Large intestine (tissue), 3 donors: ENCODE measurements at regions not wholly inside any gene's neighbourhood (a gene's known extent, or its start where the extent isn't known, plus 50 kb on each side); places are given as distances from the start of the nearest gene placed in this dataset.

Source experiments
- DNase-seq, 2 donors: peaks; one replicate each; pipeline versions ENCODE4 v3.0.0 to v3.0.0-alpha.2; 2013
- H3K27ac ChIP-seq: one replicate; pipeline ENCODE4 v1.5.1; 2013; ENCODE audit warnings: low read length
- H3K27me3 ChIP-seq: 2 replicates; pipeline ENCODE4 v1.6.1; 2013; ENCODE audit warnings: low read length; ENCODE audit not compliant: control insufficient read depth, insufficient read depth
- H3K36me3 ChIP-seq: 2 replicates; pipeline ENCODE4 v1.6.1; 2013; ENCODE audit warnings: low read length; ENCODE audit not compliant: control insufficient read depth, insufficient read depth
- H3K4me1 ChIP-seq: one replicate; pipeline ENCODE4 v1.6.1; 2013; ENCODE audit warnings: low read length; ENCODE audit not compliant: control insufficient read depth, insufficient read depth
- H3K4me3 ChIP-seq: one replicate; pipeline ENCODE4 v1.5.1; 2013; ENCODE audit warnings: low read length
- H3K9me3 ChIP-seq: one replicate; pipeline ENCODE4 v1.6.1; 2013; ENCODE audit warnings: mild to moderate bottlenecking, low read depth, low read length, moderate library complexity; ENCODE audit not compliant: control insufficient read depth
- WGBS: methylation state at CpG from one replicate; pipeline ENCODE4 v1.1.5; 2013; ENCODE audit warnings: low lambda C conversion rate; ENCODE audit not compliant: insufficient coverage; 5-methylcytosine and 5-hydroxymethylcytosine counted together

DNA sequence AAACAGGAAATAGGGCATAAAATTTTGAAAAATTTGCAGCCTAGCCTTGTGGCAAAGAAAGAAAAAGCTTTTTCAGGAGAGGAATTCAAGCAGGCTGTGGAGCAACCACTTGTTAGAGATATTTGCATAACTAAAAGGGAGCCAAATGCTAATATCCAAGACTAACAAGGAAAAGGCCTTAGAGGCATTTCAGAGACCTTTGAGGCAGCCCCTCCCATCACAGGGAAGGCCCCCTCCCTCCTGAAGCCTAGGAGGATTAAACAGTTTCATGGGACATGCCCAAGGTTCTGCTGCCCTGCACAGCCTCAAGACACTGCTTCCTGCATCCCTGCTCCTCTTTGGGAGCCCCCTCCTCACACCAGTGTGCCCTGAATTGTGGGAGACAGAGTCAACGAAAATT is 275.4 kb upstream of the SFRP2 start:
- no CpG with 5 or more reads among the region's 1 CpG for WGBS
- Histone ChIP-seq H3K4me3 (no peak overlapping the region), H3K27me3 (no peaks in the 10 kb centered on the region), H3K9me3 (no peaks in the 10 kb centered on the region), H3K27ac (no peak overlapping the region), H3K36me3 (no peaks in the 10 kb centered on the region), H3K4me1 (no peaks in the 10 kb centered on the region)
- DNase-seq = no peak

DNA sequence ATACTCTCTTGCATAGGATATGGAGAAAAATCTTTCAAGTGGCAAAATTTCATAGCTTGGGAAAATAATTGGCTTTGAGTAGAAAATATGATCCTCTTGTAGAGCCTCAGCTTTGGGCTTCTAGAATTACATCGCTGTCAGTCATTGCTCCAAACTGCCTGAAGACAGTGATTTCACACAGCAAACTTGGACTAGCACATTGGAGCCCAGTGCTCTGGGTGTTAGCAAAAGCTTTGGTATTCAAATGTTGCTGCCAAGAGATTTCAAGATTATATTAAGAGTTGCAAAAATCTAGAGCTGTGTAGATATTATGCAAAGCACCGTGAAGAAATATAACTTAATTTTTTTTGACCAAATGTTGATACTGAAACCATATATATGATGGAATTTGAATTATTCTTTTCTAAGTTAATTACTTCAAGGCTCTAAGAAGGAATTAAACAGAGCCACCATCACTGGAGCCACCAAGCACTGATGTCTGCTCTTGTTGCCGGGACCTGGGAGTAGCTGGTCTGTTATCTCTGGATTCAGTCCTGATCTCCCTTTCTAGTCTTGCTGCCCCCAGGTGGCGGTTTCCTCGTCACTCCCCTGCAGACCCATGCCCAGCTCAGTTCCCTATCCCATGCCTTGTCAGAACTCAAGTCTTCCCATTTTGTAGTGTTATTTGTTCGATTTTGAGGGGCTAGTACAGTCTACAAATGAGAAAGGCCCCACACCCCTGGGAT is 260.7 kb upstream of the SFRP2 start:
- no peaks in the 10 kb centered on the region for H3K4me1 ChIP-seq
- no peak overlapping the region for H3K27ac ChIP-seq
- no peaks in the 10 kb centered on the region for H3K9me3 ChIP-seq
- H3K4me3 ChIP-seq = no peak overlapping the region
- WGBS = 100% methylated on average over 2 of the region's 6 CpGs
- H3K36me3 ChIP-seq = no peaks in the 10 kb centered on the region
- H3K27me3 ChIP-seq = no peaks in the 10 kb centered on the region
- DNase-seq = no peak

DNA sequence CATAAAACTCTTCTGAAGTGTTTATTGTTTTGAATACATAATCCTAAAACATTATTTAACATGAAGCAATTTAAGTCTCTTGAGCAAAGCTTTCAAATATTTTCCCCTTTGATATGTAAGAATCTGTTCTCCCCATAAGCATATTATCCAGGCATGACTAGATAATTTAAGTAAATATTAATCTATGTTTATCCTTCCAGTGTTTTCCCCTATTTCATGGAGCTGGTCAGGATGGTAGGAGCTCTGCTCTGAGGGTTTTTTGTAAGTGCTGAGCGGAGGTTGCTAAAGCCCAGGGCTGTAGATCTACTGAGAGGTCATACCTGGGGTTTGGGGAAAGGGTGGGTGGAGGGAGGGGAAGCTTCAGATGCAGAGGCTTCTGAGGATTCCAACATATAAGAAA is 258.9 kb upstream of the SFRP2 start:
- no peak for DNase-seq
- no peaks in the 10 kb centered on the region for H3K9me3 ChIP-seq
- no peak overlapping the region for H3K4me3 ChIP-seq
- no peaks in the 10 kb centered on the region for H3K27me3 ChIP-seq
- no peaks in the 10 kb centered on the region for H3K4me1 ChIP-seq
- no CpG with 5 or more reads among the region's 1 CpG for WGBS
- H3K36me3 ChIP-seq = no peaks in the 10 kb centered on the region
- H3K27ac ChIP-seq = no peak overlapping the region

DNA sequence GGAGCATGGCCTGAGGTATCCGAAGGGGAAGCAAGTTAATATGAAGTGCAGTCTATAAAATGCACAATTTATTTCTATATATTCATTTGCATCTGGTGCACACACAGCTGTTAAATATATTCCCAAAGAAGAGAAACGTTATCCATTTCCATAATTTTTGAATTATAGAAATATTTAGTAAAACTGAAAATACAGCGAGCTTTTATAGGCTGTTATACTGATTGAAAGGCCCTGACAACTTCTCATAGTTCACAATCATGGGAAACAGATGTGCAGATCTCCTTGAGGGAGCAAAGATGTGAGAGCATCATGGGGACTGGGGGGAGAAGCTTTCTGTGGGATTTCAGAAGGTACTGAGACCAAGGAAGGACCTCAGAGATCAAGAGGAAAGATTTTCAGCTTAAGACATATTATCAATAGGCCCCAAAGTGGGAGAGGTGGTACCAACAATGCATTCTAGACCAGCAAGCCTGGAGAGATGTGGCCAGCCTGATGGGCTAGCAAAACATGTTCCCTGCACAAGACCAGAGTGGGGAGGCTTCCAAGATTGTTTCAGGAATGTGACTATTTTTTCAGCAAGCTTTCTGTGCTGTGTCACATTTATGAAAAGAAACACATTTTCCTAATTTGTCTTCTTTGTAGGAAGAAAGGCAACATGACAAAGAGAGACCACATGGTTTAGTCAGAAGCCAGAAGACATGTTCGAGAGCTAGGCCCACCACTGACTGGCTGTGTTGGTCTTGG is 256.0 kb upstream of the SFRP2 start:
- H3K27me3 ChIP-seq = no peaks in the 10 kb centered on the region
- no peak overlapping the region for H3K4me3 ChIP-seq
- no peaks in the 10 kb centered on the region for H3K9me3 ChIP-seq
- H3K4me1 ChIP-seq = no peaks in the 10 kb centered on the region
- H3K36me3 ChIP-seq = no peaks in the 10 kb centered on the region
- 100% methylated on average over 3 of the region's 4 CpGs for WGBS
- DNase-seq = no peak
- H3K27ac ChIP-seq = no peak overlapping the region

DNA sequence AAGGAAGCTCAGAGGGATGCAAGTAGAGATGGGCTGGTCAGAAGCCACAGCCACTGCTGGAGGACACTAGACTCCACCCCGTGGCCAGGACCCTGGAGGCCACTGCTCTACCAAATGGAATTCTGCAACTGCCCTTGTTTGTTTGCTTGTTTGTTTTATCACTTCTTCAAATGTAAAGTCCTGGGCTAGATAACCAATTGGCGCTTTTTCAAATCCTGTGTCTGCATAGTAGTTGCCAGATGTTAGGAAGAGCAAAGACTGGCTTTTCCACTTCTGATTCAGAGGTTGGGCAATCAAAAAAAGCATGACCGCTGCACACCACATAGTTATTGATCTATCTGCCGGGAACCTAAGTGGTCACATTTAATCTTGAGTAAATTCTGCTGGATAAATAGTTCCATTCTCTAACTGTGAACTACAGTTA is 255.2 kb upstream of the SFRP2 start:
- Histone ChIP-seq H3K4me1 (no peaks in the 10 kb centered on the region), H3K36me3 (no peaks in the 10 kb centered on the region), H3K27me3 (no peaks in the 10 kb centered on the region), H3K27ac (no peak overlapping the region), H3K9me3 (no peaks in the 10 kb centered on the region), H3K4me3 (no peak overlapping the region)
- DNase-seq = no peak
- WGBS = no CpG with 5 or more reads among the region's 4 CpGs

DNA sequence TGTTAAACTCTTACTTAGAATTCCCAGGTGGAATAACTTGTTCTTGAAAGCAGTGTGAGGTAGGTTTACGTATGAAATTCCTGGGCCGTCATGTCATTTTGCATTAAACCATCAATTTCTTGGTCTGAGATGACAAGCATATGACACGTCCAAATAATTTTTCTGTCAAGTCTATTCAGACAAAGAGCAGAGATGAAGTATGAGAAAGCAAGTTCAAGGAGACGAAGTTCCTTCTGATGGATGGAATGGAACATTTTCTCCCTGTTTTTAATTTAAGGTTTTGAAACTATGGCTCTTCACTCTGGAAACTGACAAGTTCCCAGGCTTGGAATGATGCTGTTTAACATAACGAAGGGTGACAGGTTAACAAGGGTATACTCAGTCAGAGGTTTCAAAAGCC is 252.8 kb upstream of the SFRP2 start:
- Histone ChIP-seq H3K4me3 (no peak overlapping the region), H3K36me3 (no peaks in the 10 kb centered on the region), H3K4me1 (no peaks in the 10 kb centered on the region), H3K27ac (no peak overlapping the region), H3K27me3 (no peaks in the 10 kb centered on the region), H3K9me3 (no peaks in the 10 kb centered on the region)
- 100% methylated on average over 2 of the region's 5 CpGs for WGBS
- no peak for DNase-seq

DNA sequence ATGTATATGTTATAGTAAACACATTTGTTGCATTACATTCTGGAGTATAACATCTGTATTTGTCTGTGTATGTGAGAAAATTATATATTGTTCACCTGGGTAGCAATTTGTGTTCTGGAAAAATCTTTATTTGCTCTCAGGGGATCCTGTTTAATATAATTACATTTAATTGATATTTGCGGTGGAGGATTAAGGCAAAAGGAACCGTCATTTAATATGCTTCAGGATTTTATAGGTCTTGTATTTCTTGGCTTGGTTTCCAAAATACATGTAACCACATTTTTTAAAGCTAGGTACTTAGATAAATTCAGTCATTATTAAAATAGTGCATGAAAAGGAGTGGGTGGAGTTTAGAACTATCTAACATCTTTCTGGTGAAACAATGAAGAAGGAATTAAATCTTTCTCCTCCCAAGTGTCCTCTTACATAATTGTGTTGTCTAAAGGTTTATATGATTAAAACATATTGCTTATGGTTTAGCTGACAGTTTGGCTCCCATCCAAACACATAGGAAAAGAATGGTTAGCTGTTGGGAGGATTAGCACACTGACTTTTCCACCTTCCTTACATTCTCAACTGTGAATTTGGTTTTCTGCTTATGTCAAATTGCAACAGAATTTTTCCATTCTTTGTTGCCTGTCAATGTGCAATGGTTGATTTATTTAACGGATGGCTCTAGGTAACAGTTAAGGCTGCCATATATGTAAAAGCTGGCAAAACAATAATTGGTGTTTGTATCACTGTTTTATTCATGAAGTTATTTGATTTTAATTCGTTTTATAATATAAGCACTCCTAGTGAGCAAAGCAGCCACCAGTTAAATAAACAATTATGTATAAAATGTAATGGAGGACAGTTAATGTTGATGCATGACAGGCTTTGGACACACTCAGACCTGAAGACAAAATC is 250.8 kb upstream of the SFRP2 start:
- no peak for DNase-seq
- no peaks in the 10 kb centered on the region for H3K4me1 ChIP-seq
- no peak overlapping the region for H3K27ac ChIP-seq
- H3K4me3 ChIP-seq = no peak overlapping the region
- H3K27me3 ChIP-seq = no peaks in the 10 kb centered on the region
- WGBS = no CpG with 5 or more reads among the region's 4 CpGs
- no peaks in the 10 kb centered on the region for H3K36me3 ChIP-seq
- no peaks in the 10 kb centered on the region for H3K9me3 ChIP-seq

DNA sequence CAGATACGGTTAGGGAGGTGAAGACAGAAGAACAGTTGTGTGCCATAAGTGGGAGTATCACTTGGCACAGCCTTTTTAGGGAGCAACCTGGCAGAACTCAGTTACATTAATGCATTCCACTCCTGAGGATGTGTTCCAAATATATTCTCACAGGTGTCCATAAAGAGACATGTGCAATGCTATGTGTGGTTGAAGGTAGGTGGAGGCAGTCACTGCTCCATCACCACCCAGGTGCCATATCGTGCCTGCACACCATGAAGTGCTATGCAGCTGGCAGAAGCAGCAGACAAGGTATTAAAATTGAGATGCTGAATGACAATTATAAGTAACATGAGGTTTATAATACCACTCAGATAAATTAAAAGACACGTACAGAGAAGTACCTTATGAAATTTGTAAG is 248.0 kb upstream of the SFRP2 start:
- Histone ChIP-seq H3K36me3 (no peaks in the 10 kb centered on the region), H3K9me3 (no peaks in the 10 kb centered on the region), H3K27me3 (no peaks in the 10 kb centered on the region), H3K4me3 (no peak overlapping the region), H3K4me1 (no peaks in the 10 kb centered on the region), H3K27ac (no peak overlapping the region)
- 100% methylated on average over 1 of the region's 3 CpGs for WGBS
- no peak for DNase-seq

DNA sequence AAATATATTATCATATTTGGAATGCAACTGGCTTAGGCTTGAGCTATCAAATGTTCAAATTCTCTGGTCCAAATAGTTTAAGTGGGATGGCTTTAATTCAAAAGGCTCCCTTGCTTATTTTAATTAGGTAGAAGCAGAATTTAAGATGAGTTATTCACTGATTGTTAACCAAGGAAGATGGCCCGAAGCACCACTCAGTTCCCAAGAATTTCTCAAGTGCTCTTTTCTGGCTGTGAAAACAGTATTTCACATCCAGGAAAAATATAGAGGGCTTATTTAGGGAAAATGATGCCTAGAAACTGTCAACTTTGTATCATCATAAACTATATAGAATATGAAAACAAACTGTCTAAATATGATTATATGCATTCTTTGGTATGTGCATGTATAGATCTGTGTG is 246.5 kb upstream of the SFRP2 start:
- H3K4me1 ChIP-seq = no peaks in the 10 kb centered on the region
- H3K4me3 ChIP-seq = no peak overlapping the region
- no peak for DNase-seq
- no CpG with 5 or more reads among the region's 1 CpG for WGBS
- H3K36me3 ChIP-seq = no peaks in the 10 kb centered on the region
- no peak overlapping the region for H3K27ac ChIP-seq
- no peaks in the 10 kb centered on the region for H3K9me3 ChIP-seq
- H3K27me3 ChIP-seq = no peaks in the 10 kb centered on the region

DNA sequence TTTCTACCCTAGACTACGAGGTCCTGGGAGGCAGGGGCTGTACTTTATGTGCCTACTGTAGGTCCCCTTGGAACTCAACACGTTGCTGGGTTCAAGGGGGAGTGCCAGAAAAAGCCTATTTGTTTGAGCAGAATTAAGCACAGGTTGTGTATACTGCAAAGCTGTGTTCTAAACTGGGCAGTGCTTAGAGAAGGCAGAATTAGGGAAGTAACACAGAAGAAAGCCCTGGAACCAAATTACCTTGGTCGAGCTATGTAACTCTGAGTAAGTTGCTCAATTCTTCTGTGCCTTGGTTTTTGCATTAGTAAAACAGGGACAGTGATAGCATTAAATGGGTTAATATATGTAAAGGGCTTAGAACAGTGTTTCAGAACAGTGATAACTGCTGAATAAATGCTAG is 245.0 kb upstream of the SFRP2 start:
- no peak overlapping the region for H3K27ac ChIP-seq
- no peaks in the 10 kb centered on the region for H3K4me1 ChIP-seq
- whole genome bisulfite sequencing = 86% methylated on average over 1 of the region's 3 CpGs
- H3K4me3 ChIP-seq = no peak overlapping the region
- H3K9me3 ChIP-seq = no peaks in the 10 kb centered on the region
- no peaks in the 10 kb centered on the region for H3K36me3 ChIP-seq
- no peaks in the 10 kb centered on the region for H3K27me3 ChIP-seq
- no peak for DNase-seq
